ENCODE measurements at regions not wholly inside any gene's neighbourhood (a gene's known extent, or its start where the extent isn't known, plus 50 kb on each side); places are given as distances from the start of the nearest gene placed in this dataset.

DNA sequence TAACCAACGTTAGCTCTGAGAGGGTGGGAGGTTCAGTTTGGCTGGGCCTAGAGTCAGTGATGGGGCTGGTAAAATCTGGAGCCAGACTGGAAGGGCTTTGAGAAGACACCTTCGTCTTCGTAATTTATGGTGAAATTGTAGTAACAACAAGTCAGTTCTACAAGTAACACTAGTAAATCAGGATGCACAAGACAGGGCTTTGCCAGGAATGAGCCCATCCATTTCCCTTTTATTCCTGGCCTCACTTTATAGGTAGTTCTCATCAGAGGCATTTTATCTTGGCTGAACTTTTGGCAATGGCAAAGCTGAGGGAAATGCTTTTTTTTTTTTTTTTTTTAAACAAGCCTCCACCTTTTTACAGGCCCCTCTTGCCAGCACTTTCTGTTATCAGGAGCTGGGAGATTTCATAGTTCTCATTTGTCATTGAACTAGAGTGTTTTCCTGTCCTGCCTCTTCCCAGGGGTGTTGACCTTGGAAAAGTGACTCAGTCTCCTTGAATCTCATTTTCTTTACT is 110.5 kb upstream of the KLF4 start:
- no peak overlapping the region for H3K4me3 ChIP-seq (ENCODE audit: low read depth in 1 of 3, low read length in 3 of 3)
- no peaks in the 10 kb centered on the region for H3K27me3 ChIP-seq (ENCODE audit: control insufficient read depth in 4 of 4, insufficient read depth in 4 of 4, low read length in 3 of 4)
- H3K4me1 ChIP-seq (ENCODE audit: control insufficient read depth in 4 of 4, insufficient read depth in 4 of 4, low read length in 3 of 4) = peaks cover 3 to 9% (median 5%) of the 10 kb centered on the region in 4 donors
- WGBS = 76% methylated on average over 3 of the region's 3 CpGs
- H3K27ac ChIP-seq (ENCODE audit: low read depth in 1 of 2, low read length in 2 of 2) = no peak overlapping the region
- DNase-seq (ENCODE audit: low spot score) = no peak
- H3K9me3 ChIP-seq (ENCODE audit: control insufficient read depth in 4 of 4, low read length in 3 of 4) = no peaks in the 10 kb centered on the region
- no peak for TF ChIP-seq GABPA (IDR thresholded peaks at IDR 0.05 in 1 of 2, conservative IDR thresholded peaks at IDR 0.05 in 1 of 2)
- TF ChIP-seq, protein P1, sequence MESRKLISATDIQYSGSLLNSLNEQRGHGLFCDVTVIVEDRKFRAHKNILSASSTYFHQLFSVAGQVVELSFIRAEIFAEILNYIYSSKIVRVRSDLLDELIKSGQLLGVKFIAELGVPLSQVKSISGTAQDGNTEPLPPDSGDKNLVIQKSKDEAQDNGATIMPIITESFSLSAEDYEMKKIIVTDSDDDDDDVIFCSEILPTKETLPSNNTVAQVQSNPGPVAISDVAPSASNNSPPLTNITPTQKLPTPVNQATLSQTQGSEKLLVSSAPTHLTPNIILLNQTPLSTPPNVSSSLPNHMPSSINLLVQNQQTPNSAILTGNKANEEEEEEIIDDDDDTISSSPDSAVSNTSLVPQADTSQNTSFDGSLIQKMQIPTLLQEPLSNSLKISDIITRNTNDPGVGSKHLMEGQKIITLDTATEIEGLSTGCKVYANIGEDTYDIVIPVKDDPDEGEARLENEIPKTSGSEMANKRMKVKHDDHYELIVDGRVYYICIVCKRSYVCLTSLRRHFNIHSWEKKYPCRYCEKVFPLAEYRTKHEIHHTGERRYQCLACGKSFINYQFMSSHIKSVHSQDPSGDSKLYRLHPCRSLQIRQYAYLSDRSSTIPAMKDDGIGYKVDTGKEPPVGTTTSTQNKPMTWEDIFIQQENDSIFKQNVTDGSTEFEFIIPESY (IDR thresholded peaks at IDR 0.05) = no peak
- peak; percentile 50 for TF ChIP-seq NR2F2 (IDR thresholded peaks at IDR 0.05)
- TF ChIP-seq FOXA2 (IDR thresholded peaks at IDR 0.05) = no peak
- no peak for TF ChIP-seq TAF1 (conservative IDR thresholded peaks at IDR 0.05)
- TF ChIP-seq HNF4G (IDR thresholded peaks at IDR 0.05) = no peak
- TF ChIP-seq, protein P2, sequence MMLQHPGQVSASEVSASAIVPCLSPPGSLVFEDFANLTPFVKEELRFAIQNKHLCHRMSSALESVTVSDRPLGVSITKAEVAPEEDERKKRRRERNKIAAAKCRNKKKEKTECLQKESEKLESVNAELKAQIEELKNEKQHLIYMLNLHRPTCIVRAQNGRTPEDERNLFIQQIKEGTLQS (IDR thresholded peaks at IDR 0.05) = no peak
- TF ChIP-seq JUND (IDR thresholded peaks at IDR 0.05) = peak in 1 of 2 donors; percentile 10
- TF ChIP-seq RAD21 (IDR thresholded peaks at IDR 0.05) = peak in 1 of 2 donors; percentile 11
- no peaks in the 10 kb centered on the region for H3K36me3 ChIP-seq (ENCODE audit: control insufficient read depth in 4 of 4, insufficient read depth in 3 of 4, low read depth in 1 of 4, low read length in 3 of 4)
- H3K9ac ChIP-seq (ENCODE audit: low read depth in 1 of 2, low read length in 2 of 2) = no peak overlapping the region

DNA sequence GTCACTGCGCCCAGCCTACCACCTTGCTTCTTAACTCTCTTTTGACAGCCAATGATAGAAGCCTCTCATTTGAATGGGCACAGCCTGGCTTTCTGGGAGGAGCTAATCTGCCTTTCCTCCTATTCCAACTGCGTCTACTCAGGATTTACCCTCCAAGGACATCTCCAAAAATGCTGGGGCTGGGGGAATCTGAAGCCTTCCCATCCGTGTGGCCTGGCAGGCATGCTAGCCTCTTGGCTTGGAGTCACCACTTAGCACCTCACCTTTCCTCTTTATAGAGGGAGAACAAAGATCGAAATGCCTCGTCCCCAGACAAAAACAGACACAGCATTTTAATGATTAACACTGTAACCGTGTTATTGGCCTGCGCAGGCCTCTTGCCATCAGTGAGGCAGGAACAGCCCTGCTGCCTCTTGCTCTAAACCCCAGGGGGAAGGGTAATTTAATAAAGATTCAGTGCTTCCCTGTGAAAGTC is 108.2 kb upstream of the KLF4 start:
- no peaks in the 10 kb centered on the region for H3K9me3 ChIP-seq (ENCODE audit: control insufficient read depth in 4 of 4, low read length in 3 of 4)
- H3K36me3 ChIP-seq (ENCODE audit: control insufficient read depth in 4 of 4, insufficient read depth in 3 of 4, low read depth in 1 of 4, low read length in 3 of 4) = no peaks in the 10 kb centered on the region
- TF ChIP-seq TAF1 (conservative IDR thresholded peaks at IDR 0.05) = peak; percentile 23
- peak; percentile 35 to 79 for TF ChIP-seq RXRA (IDR thresholded peaks at IDR 0.05)
- TF ChIP-seq YY1 (IDR thresholded peaks at IDR 0.05) = peak; percentile 70
- TF ChIP-seq FOXA2 (IDR thresholded peaks at IDR 0.05) = no peak
- no peak for TF ChIP-seq NR2F2 (IDR thresholded peaks at IDR 0.05)
- TF ChIP-seq CTCF (IDR thresholded peaks at IDR 0.05; ENCODE audit: low read depth, low read length, missing input control) = no peak
- peak; percentile 20 for TF ChIP-seq HNF4G (IDR thresholded peaks at IDR 0.05)
- TF ChIP-seq JUND (IDR thresholded peaks at IDR 0.05) = peak; percentile 13 to 22
- TF ChIP-seq SP1 (IDR thresholded peaks at IDR 0.05) = peak; percentile 83
- TF ChIP-seq RAD21 (IDR thresholded peaks at IDR 0.05) = peak; percentile 57 to 64
- TF ChIP-seq HNF4A (conservative IDR thresholded peaks at IDR 0.05) = peak; percentile 58 to 85
- TF ChIP-seq, protein P1 (IDR thresholded peaks at IDR 0.05) = no peak
- TF ChIP-seq MAX (IDR thresholded peaks at IDR 0.05) = peak; percentile 68
- TF ChIP-seq FOXA1 (IDR thresholded peaks at IDR 0.05) = no peak
- TF ChIP-seq REST (IDR thresholded peaks at IDR 0.05) = peak; percentile 40
- peak in 1 of 2 donors; percentile 35 for TF ChIP-seq EGR1 (IDR thresholded peaks at IDR 0.05; ENCODE audit: low read depth in 2 of 2)
- no peak for TF ChIP-seq GABPA (IDR thresholded peaks at IDR 0.05 in 1 of 2, conservative IDR thresholded peaks at IDR 0.05 in 1 of 2)
- TF ChIP-seq, protein P2 (IDR thresholded peaks at IDR 0.05) = no peak
- no peak for DNase-seq (ENCODE audit: low spot score)
- no peaks in the 10 kb centered on the region for H3K27me3 ChIP-seq (ENCODE audit: control insufficient read depth in 4 of 4, insufficient read depth in 4 of 4, low read length in 3 of 4)
- peak overlapping the region in 1 of 2 donors; percentile 66 for H3K27ac ChIP-seq (ENCODE audit: low read depth in 1 of 2, low read length in 2 of 2)
- no peak overlapping the region for H3K4me3 ChIP-seq (ENCODE audit: low read depth in 1 of 3, low read length in 3 of 3)
- H3K4me1 ChIP-seq (ENCODE audit: control insufficient read depth in 4 of 4, insufficient read depth in 4 of 4, low read length in 3 of 4) = peaks cover 3 to 9% (median 5%) of the 10 kb centered on the region in 4 donors
- WGBS = 39% methylated on average over 7 of the region's 7 CpGs
- H3K9ac ChIP-seq (ENCODE audit: low read depth in 1 of 2, low read length in 2 of 2) = no peak overlapping the region
